HG03135 (cell line): ENCODE measurements at regions not wholly inside any gene's neighbourhood (a gene's known extent, or its start where the extent isn't known, plus 50 kb on each side); places are given as distances from the start of the nearest gene placed in this dataset.
"Not testable (repeated sequence)": the region's sequence is repeated elsewhere in the genome, so short reads cannot be mapped to it uniquely, and the experiment has no call there.

Experiments used
- ATAC-seq: cut with Tn5 transposase; IDR thresholded peaks from one replicate; pipeline ENCODE4 v1.9.1; 2021; ENCODE audit warnings: mild to moderate bottlenecking, moderate library complexity; ENCODE audit not compliant: unreplicated experiment

DNA sequence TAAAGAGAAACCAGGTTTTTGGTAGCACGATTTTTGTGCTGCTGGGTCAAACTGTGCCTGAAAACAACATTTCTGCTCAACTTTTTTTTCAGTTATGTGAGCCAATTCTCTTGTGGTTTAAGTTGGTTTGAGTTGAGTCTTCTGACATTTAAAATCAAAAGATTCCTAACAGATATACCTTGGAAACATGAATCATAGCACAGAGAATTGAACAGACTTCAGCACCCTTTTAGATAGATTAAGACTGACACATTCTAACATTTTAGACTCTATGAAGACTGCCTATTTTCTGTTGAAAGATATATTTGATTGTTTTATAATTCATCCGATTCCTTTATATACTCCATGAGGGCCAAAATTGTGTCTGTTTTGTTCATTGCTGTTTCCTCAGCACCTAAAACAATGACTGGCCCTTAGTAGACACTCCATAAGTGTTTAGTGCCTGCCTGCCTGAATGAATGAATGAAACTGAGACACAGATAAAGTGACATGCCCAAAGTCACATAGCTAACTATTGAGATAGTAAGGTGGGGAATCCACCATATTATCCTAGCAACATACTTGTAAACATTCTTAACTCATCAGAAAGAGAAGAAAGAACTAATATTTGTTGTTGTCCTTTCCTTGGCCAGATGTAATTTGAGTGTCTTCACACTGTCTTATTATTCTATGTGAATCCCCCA is 624.0 kb downstream of the MID1IP1 start:
- ATAC-seq, result no peak

DNA sequence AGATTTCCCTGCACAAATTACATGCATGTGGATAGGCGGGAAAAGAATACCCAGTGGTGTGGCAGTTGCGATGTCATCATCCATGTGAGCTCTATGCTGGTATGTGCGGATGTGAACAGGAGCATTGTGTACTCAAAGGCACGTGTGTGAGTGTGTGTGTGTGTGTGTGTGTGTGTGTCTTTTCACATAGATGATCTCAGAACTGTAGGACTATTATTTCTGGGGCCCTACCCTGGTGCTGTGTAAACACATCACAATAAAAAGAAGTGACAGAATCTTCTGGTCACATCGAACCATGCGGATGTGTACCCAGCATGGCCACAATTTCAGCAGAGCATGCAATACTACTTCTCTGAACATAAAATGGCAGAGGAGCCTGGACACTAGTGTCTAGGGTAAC is 624.8 kb downstream of the MID1IP1 start:
- no peak for ATAC-seq

DNA sequence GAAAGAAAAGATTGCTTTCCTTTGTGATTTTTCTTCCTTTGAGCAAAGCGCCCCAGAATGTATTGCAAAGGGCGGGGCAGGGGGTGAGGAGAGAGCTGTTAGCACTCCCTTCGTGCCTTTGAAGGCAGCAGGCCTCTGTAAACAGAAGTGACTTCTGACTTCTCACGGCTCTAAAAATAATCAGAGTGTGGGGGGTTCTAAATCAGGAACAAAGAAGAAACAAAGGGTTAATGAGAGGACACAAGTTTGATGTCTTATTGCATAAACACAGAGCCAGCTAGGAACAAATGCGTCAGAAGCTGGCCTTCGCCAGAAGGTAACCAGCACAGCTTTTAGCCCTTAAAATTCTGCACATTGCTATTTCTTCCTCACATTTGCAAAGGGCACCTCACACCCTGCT is 626.2 kb downstream of the MID1IP1 start:
- ATAC-seq, result no peak

DNA sequence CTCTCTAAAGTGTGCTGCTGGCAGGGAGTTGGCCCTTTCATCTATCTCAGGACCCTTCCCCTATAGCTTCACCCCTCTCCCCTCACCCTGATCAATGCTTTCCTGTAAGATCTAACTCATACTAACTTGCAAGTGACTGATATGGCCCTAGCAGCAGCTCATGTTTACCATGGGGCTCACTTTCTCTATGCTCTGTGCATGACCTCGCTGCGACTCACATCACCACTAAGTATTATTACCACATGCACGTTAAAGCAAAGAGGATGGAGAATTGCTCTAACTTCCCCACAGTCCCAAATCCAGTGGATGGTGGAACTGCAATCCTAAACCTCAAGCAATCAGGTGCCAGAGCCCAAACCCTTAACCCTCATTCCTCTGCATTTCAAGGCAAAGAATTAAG is 626.6 kb downstream of the MID1IP1 start:
- no peak for ATAC-seq

DNA sequence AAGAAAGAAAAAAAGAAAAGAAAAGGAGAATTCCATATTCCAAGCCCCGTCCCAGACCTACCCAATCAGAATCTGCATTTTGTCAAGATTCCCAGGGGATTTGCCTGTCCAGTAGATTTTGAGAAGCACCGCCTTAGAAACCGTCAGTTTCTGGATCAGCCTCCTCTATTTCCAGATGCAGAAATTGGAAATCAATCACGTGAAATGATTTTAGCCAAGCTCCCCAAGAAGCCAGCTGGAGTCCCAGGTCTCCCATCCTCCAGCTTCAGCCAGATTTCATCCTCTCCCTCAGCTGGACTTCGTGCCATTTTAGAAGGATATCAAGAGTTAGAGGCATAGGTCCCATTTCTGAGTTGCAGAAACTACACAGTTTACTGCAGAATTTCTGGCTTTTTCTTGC is 629.3 kb downstream of the MID1IP1 start:
- no peak for ATAC-seq

DNA sequence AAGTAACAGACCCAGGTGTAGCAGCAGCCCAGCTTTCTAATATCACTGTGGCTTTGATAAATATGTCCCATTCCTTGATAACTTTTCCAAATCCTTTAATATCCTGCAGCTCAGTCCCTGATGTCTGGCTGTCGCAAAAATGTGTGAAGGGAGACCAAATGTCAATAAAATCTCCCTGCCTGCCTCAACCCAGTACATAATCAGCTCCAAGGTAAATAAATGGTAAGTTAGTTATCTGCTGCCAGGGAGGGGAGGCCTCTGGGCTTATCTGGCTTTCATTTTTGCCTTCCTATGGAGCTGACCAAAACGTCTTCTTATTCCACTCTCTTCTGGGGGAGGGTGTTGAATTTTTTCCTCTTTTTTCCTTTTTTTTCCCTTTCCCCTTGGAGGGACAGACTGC is 630.6 kb downstream of the MID1IP1 start:
- ATAC-seq, result no peak

DNA sequence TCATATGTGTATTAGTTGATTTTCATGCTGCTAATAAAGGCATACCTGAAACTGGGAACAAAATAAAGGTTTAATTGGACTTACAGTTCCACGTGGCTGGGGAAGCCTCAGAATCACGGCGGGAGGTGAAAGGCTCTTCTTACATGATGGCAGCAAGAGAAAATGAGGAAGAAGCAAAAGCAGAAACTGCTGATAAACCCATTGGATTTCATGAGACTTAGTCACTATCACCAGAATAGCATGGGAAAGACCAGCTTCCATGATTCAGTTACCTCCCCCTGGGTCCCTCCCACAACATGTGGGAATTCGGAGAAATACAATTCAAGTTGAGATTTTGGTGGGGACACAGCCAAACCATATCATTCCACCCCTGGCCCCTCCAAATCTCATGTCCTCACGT is 633.4 kb downstream of the MID1IP1 start:
- ATAC-seq, result not testable (repeated sequence)

DNA sequence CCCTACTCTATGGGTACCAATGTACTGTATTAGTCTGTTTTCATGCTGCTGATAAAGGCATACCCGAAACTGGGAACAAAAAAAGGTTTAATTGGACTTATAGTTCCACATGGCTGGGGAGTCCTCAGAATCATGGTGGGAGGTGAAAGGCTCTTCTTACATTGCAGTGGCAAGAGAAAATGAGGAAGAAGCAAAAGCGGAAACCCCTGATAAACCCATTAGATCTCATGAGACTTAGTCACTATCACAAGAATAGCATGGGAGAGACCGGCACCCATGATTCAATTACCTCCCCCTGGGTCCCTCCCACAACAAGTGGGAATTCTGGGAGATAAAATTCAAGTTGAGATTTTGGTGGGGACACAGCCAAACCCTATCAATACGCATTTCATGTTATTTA is 635.3 kb downstream of the MID1IP1 start:
- not testable (repeated sequence) for ATAC-seq

DNA sequence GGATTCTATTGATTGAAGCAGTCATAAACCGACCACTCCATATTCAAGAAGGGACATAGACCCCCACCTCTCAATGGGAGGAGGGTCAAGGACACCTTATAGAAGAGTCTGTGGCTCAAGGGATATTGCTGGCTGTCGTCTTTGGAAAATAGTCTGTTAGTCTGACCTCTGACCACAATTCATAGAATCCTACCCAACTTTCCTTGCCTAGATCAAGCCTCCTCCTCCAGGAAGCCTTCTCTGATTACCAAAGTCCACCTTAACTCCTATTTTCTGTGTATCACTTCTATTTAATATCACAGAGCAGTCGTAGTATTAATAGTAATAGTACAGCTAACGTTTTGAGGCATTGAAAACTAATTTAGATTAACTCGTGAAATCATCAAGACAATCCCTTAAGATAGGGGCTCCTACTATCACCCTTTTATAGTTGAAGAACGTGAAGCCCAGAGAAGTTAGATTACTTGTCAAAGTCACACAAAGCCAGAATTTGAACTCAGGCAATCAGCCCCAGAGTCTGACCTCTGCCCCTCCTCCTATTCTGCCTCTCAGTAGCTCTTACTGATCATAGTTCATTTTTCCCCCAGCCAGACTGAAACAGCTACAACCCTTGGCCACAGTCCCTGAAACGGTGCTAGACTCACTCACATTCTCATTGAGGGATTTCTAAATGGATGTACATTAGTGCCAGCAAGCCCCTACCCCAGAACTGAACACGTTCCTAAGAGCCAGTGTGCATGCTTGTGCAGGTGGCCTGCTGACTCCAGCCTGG is 636.6 kb downstream of the MID1IP1 start:
- ATAC-seq, result no peak

DNA sequence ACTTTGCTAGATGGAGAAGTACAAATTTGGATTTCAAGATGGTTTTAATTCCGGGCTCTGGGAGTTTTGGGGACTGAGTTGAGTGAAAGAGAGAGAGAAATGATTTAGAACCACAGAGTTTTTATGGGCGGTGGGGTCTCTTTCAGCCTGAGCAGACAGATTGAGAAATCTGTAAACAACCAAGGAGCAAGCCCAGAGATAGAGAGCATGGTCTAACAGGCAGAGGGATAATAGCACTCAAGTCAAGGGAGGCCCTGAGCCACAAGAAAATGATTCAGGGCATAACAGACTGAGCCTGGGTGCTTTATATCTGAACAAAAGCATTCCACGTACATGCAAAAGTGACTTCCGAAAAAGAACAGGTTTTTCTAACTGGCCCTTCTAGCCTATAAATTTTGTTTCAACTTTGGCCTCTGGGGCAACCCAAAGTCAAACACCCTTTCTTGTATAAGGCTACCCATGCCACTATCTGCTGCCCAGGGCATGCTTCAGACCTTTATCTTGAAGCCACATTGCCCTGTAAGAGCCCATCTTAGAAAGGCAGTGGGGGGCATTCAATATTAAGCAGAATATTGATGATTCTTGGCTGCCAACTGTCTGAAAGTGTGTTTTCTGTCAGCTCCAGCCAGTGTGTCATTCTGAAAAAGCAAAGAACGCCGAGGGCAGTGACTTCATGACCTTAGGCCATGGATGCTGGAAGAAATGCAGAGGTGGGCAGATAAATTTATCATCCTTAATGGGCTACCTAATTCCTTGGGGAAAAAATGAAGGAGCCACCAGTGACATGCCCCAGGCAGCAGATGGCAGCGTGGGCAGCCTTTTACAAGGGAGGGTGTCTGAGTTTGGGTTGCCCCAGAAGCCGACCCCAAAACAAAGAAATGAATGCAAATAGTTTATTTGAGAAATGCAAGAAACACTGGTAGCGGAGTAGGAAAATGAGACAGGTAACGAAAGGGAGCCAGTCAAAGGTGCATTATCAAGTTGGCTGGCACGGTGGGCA is 637.6 kb downstream of the MID1IP1 start:
- no peak for ATAC-seq

DNA sequence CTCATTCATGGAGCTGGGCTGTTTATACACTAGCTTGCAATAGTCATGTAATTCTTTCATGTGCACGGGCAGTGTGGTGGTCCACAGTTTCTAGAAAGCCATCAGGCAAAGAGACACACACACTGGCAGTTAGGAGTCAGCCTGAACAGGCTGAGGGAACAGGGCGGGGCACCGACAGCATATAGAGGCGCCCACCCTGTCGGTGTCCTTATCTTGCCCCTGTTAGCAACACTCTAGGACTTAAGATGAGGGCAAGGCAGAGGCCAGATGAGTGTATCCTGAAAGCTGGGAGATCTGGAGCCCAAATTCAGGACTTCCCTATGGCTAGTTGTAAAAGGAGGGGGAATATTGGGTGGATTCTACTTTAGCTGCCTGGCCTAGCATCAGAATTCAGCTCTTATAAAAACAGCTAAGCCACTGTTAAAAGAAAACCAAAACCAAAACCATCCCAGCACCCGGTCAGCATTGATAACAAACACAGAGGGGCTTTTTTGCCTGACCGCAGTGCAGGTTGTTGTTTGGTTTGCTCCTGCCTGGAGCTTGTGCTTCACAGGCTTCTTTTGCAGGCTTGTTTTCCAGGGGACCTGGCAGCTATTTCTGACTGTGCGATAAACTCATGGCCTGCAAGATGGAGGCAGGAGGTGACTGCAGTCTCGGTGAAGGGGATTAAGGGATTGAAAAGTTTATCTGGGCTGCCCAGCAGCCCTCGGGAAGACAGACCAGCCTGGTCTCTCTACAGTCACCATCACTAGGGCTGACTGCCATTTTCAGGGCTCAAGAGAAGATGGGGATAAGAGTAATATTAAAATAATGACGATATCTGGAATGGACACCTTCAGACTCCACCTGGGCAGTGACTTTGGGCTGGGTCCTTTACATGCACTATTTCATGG is 638.9 kb downstream of the MID1IP1 start:
- ATAC-seq, result peak; percentile 71

DNA sequence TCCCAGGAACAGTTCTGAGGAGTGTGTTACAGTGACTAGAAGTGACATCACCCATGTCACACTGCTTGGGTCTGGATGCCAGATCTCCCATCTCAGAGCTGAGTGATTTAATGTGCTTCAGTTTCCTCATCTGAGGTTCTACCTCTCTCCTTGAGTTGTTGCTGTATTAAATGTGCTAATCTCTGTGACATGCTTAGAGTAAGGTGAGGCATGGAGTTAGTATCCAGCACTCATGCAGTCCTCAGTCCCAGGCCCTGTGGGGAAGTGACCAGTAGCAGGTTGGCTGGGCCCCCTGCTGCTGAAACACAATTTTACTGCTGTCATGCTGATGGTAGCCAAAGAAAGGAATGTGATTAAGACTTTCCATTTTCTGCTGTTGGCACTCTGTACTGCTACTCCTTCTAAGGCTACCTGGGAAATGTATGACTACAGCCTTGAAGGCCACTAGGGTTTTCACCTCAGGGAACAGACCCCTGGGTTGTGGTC is 639.6 kb downstream of the MID1IP1 start:
- ATAC-seq, result peak; percentile 38

DNA sequence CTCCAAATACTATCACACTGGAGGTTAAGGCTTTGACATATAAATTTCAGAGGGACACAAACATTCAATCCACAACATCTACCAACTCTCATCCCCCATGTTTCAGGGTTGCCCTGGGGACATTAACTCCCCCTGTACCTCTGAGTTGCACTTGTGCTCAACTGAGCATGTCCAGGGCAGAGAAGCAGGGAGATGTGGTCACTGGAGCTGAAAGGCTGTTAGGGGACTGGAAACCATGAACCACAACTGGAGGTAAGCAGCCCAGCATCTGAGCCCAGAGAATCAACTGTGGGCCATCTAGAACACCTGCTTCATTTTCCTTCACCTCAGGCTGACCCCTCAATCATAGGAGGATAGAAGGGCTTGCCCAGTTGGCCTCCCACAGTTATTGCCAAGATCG is 641.1 kb downstream of the MID1IP1 start:
- no peak for ATAC-seq

DNA sequence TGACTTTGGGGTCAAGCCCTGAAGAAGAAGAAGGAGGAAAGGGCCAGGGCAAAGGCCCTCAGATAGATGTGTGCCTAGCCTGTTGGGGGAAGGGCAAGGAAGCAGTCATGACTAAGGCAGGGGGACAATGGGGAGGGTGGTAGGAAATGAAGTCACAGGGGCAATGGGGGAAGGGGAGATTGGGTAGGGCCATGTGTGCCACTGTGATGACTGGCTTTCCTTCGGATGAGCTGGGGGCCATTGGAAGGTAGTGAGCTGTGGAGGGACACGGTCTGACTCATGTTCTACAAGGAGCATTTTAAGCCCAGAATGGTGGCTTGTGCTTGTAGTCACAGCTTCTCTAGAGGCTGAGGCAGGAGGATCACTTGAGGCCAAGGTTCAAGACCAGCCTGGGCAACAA is 642.0 kb downstream of the MID1IP1 start:
- ATAC-seq, result no peak

DNA sequence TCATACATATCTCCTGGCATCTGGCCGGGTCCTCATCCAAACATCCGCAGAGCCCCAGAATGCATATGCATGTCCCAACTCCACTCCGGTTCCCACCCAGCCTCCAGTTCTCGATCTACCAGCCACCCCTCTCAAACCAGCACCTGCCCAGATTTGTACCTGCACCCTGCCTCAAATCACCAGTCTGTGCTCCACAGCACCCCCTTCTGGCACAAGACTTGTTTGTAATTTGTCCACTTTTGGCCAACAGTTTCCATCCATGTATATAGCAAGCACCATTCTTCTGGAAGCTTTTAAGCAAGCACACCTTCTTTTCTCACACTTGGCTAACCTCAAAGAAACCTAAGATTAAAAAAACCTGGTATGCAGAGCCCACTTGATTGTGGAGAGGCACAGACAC is 644.1 kb downstream of the MID1IP1 start:
- no peak for ATAC-seq

DNA sequence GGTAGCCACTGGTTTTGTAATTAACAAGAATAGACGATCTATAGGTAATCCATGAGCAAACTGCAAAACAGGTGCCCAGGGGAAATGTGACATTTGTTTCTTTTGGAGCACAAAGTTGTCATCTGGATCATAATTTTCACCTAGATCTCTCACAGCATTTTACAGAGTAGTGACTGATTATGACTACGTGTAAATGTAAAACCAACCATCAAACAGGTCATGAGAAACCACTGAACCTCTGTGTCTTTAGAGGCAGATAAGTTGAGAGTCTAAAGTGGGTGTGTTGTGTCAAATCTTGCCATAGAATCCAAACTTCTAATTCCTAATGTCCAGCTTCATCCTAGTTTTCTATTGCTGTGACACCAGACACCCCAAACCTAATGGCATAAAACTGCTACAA is 648.1 kb downstream of the MID1IP1 start:
- ATAC-seq, result no peak

DNA sequence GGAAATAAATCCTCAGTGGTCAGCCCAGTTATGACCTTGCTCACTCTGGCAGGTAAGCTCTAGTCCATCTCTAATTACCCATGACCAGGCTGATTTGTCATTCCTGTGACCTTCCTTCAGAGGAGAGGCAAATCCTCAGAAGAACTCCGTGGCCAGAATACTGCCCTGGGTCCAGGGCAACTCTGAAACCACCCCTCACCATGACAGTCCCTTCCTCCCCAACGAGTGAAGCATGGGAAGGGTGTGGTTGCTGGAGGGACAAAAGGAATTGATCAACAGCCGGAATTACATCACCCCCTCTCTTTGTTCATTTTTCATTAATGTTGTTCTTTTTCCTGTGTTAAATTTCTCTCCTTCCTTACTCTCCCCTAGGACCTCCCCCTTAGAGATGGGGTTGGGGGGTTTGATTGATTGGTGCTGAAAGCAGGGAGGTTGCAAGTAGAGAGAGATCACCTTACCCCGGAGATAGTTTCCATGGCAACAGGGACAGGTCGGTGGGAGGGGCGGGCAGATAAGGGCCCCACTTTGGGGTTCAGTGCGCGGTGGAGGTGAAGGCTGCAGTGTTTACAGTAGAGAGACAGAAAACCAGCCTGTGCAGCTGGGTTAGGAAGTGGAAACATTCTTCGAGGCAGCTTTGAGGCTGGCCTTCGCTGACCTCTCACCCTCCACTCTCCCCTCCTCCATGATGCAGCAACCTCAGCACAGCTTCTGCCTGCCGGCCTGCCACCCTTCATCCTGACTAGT is 647.4 kb downstream of the BCOR start:
- ATAC-seq, result no peak

DNA sequence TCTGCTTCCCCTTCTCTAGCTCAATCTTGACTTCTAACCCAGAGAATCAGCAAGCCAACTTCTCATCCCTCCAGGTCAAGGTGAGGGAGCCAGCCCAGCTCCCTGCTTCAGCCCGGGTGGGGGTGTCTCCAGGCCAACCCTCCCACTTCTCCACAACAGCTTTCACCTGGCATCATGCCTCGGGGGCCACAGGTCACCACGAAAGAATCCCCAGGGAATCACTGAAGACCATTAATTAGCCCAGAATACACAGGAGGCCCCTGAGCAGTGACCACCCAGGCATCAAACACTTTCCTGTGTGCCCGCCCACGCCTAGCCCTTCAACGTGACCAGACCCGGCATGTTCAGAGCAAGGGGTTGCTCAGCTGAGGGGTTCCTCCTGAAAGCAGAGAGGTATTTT is 646.7 kb downstream of the BCOR start:
- ATAC-seq, result no peak

DNA sequence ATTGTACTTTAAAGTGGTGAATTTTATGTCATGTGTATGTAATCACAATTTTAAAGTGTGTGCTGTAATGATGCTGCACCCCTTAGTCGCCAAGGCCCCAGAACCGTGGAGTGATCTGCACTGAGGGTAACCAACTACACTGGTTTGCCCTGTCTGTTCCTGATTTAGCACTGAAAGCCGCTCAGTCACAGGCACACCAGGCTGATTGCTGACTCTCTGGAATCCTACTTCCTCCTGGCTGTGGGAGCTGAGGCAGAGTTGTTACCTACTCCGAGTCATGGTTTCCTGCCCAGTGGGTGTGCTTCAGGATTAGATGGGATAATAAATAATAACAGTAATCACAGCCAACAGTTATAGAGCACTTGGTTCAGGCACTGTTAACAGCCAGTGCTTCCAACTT is 645.4 kb downstream of the BCOR start:
- no peak for ATAC-seq
